T47D (cell line): ENCODE measurements at regions not wholly inside any gene's neighbourhood (a gene's known extent, or its start where the extent isn't known, plus 50 kb on each side); places are given as distances from the start of the nearest gene placed in this dataset.
A peak's percentile ranks its signal among the peaks of the same experiment; 100 is the strongest.

Experiments used
- DNase-seq, 2 experiments: peaks; one replicate each; pipeline versions ENCODE4 v3.0.0 to v3.0.0-alpha.2; 2011 to 2012; ENCODE audit warnings: low read depth in 1 of 2, low spot score in 1 of 2
- JUND ChIP-seq: IDR thresholded peaks from 2 replicates; pipeline ENCODE4 v1.6.1; 2012; ENCODE audit warnings: low read depth
- in situ Hi-C: cut with HindIII; loops from 2 replicates; pipeline ENCODE4 v1.10.0; 2016; ENCODE audit warnings: low sequenced_read_pairs, low pct_unique_long_range_greater_than_20kb

DNA sequence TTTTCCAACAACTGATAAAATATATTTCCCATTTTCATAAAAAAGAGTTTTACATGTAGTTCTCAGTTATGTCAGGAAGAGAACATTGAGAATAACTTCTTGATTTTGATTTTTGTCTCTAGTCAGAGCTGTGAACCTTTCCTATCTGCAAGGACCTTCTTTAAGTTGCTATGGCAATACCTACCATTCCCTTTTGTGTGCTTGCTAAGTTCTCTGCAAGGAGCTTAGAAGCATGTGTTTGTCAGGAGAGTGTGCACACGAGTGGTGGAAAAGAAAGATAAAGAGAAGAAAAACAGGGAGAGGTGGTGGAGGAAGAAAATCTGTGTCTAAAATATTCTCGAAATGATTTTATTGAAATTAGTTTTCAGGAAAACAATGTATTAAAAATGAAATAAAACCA, 140.3 kb upstream of the SLC8A1 start:
- TF ChIP-seq JUND, result no peak
- in situ Hi-C loops, result no loop called here
- no peak for DNase-seq

DNA sequence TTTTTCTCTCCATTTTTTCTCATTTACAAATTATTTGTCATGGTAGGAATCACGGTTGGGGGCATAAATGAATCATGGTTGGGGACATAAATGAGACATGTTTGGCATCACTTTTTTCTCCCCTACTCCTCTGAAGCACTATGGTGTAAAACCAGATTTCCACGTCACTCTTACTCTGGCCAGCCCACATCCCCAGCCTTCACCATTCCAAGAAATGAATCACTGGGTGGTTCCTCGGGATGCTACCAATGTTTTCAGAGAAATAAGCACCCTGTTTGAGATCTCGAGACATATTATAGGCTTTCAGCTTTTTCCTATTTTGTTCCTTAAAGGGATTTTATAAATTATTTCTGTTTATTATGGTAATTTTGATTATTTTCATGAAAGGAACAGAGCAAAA, 155.0 kb upstream of the SLC8A1 start:
- DNase-seq, result no peak
- TF ChIP-seq JUND, result no peak
- in situ Hi-C loops, result no loop called here

DNA sequence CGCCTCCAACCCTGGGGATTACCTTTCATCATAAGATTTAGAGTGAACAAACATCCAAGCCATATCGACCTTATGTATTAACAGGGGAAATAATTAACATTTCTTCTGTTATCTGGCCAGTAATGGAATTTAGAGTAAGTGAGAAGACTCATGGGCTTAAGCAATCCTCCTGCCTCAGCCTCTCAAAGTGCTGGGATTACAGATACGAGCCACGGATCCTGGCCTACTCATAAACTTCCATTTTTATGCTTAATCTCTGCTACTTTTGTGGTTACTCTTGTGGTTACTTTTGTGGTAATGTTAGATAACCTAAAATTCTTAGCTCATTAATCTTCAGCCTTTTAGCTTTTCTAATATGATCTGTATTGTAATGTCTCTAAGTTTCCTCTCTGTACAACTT, 159.3 kb upstream of the SLC8A1 start:
- DNase-seq, result no peak
- in situ Hi-C loops, result no loop called here
- TF ChIP-seq JUND, result no peak

DNA sequence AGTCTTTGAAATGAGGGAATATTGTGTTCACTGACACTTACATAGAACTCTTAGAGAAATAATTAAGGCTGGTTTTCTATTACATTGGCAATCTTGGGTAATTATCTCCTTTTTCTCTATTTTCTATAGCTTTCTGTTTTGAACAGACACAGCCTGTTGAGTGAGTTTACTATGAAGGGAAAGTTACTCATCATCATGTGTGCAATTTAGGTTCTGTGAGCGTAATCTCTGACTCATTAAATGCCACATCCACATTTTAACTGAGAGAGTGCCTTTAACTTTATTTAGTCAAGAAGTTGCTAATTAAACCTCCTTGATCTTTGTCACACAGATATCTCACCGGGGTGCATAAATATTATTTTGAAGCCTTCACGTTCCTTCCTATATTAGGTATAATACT, 174.0 kb upstream of the SLC8A1 start:
- no peak for DNase-seq

DNA sequence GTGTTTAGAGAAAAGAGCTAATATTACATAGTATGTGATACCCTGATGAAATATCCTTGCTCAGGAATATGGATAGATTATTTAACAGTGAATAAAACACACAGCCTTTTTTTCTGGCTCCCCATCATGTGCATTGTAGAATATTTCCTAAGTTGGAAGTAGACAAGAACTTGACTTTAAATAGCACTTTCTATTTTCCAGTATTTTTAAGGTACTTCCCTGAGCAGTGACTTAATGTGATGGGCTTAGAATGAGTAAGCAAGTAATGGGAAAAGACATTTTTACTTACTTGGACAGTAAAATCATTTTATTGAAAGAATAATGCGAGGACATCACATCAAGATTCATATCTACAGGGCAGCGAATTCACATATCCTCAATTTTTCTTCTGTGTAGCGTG, 176.7 kb upstream of the SLC8A1 start:
- in situ Hi-C loops, result no loop called here
- no peak for DNase-seq
- TF ChIP-seq JUND, result no peak

More for the DNA sequence above, 174.0 kb upstream of the SLC8A1 start:
- TF ChIP-seq JUND, result no peak
- in situ Hi-C loops, result no loop called here

DNA sequence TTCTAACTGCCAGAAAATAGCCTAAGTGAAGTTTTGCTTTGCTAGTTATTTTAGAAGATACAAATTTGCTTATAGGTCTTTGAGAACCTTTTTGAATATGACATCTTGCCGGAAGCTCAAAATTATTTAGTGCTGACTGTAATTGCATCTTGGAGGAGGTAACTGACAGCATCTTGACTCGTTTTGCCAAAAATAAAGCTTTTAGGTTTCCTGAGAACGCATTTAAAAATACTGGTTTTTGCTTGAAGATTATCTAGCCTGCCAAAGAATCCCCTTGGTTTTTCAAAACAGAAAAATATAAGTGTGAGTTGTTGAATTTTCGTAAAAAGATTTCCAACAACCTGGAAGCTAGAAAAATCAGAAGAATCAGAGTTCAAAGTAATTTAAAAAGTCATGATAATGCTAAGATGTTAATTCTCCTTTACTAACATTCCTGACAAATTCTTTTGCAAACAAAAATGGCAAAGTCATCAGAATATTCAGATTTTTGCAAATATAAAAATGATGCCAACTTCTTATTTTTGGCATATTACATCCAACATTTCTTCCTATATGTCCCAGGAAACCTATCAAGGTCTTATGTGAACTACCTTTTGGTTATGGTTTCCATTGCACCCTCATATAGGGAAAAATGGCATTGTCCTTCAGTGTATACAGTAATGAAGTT, 178.0 kb upstream of the SLC8A1 start:
- no peak for TF ChIP-seq JUND
- no peak for DNase-seq
- in situ Hi-C loops, result no loop called here

DNA sequence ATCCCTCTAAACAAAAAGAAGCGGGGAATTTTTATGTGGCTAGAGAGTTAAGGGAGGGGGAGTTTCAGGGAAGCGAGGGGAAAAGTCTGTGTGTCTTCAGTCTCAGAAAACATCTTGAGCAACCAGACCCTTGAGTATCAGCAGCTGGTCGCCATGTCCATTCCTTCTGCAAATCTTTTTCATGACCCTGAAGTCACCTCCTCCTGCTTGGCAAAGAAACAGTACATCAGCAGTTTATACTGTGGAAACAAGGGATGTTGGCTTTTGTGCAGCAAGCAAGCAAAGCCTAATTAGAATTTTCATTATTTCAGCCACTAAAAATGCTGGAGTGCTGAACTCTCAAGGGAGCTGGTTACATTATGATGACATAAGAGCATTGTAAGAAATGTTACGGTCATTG, 187.4 kb upstream of the SLC8A1 start:
- no peak for TF ChIP-seq JUND
- in situ Hi-C loops, result no loop called here
- no peak for DNase-seq

DNA sequence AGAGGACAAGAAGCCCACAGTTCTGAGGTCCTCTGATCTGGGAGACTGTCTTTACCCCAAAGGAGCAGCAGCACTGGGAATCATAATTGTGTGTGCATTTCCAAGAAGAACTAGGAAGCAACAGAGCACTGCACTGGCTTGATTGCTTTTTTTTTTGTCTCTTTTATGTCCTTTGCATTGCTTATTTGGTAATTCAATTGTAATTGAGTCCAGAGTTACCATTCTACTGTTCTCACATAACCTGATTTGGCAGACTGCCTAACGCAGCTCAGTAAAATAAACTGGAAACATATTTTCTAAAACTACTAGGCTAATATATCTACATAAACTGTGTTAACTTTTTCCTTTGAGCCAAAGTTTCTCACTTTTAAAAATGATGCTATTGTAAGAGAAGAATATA, 190.3 kb upstream of the SLC8A1 start:
- in situ Hi-C loops, result no loop called here
- DNase-seq, result no peak
- TF ChIP-seq JUND, result no peak

DNA sequence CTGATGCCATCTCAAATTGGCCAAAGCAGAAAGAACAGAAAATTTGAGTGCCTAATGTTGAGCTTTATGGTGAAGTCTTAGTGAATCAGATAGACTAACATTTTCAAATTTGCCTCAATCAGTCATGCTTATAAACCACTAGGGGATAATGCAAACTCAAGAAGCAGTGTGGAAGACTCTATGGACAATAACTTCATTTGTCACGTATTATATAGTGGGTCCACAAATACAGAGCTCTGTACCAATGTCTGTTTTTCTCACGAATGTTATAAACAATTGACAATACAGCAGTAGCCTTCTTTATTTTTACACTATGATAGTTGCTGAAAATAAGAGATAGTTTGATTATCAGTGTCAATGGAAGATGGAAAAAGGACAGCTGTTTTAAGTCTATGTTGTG, 190.8 kb upstream of the SLC8A1 start:
- in situ Hi-C loops, result no loop called here
- TF ChIP-seq JUND, result no peak
- no peak for DNase-seq

DNA sequence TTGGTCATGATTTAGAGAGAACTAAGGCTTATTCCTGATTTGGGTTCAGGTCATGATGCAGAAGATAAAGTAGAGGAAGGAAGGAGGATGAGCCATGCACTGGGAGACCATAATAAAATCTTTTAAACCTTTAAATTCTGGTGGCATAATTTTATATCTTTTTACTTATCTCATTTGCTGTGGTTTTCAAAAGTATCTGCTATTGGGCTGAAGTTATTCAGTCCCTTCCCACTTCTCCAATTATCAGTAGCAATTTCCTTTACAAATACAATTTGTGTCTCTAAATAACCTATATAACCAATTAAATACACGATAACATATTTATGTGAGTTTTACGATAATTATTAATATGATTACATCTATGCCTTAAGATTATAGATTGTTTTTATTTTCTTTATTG, 194.8 kb upstream of the SLC8A1 start:
- no peak for TF ChIP-seq JUND
- in situ Hi-C loops, result no loop called here
- DNase-seq, result no peak

DNA sequence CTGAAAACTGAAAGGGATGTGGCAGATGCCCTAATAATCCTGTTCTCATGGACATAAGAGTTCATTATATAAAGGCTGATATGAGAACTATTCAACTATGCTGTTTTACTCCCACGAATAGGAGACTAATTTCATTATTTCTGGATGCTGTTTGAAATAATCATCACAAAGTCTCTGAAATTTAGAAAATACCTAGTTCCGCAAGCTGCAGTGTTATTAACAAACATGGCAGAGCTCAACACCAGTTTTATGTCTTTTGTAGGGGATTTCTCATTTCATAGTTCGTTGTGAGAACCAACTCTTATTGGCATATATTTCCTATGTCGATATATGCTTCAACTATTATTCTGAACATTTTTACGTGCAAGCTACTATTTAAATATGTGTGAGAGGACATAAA, 200.3 kb upstream of the SLC8A1 start:
- in situ Hi-C loops, result no loop called here
- no peak for TF ChIP-seq JUND
- DNase-seq, result no peak

DNA sequence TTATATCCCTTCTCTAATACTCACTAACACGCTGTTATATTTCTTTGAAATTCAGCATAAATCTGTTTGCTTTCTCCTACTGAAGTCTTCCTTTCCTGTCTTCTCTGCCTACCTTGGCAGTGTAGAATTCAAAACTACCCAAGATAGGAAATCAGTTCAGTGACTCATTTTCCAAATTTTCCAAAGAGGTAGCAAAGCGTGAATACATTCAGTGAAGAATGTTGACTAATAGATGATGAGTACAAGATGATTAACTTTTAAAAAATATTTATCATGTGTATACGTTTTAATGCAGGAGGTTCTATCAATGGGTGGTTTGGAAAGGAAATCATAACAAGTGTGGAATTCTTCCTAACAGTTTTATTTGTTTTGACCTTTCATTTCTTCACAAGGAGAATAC, 201.9 kb upstream of the SLC8A1 start:
- TF ChIP-seq JUND, result no peak
- in situ Hi-C loops, result no loop called here
- DNase-seq, result no peak

DNA sequence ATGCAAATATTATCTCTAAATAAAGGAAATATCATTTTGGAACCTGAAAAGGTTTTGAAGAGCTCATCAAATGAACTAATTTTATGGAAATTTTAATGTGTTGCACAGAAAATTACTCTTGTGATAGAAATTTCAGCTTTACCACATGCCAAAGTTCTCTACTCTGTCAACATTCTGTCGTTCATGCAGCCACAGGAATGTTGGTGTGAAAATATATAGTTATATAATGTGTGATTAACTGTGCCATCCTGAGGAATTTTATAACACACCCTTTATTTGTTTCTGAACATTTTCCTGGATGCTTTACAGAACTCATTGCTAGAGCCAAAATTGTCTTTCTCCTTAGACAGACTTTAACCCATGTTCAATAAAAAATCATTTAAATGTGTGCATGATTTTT, 202.5 kb upstream of the SLC8A1 start:
- in situ Hi-C loops, result no loop called here
- no peak for DNase-seq
- no peak for TF ChIP-seq JUND

DNA sequence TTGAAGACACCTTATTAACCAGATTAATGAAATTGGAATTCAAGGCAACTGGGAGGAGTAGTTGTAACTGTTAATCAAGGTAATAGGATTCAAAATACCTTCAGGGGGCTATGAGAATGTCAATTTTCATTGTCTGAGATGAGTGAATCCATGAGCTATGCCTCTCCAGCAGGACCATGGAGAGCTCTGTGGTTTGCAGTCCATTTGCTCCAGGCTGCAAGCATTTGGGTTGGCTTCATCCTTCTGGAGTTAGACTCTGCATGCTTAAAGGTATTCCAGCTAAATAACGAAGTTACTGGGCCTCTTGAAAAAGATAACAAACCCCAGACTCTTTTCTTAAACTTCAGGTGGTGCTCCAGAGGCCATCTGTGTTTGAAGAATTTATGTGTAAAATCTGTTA, 207.1 kb upstream of the SLC8A1 start:
- peak; percentile 2 to 54 for DNase-seq
- in situ Hi-C loops, result no loop called here
- TF ChIP-seq JUND, result no peak
